GM12864 (cell line): ENCODE measurements at regions not wholly inside any gene's neighbourhood (a gene's known extent, or its start where the extent isn't known, plus 50 kb on each side); places are given as distances from the start of the nearest gene placed in this dataset.

Experiments
- DNase-seq: peaks from one replicate; pipeline ENCODE4 v3.0.0-alpha.2; 2011; ENCODE audit warnings: low read depth
- H3K4me3 ChIP-seq: 2 replicates; pipeline ENCODE4 v1.5.1; 2011; ENCODE audit warnings: mild to moderate bottlenecking, low read depth, low read length, control low read depth
- CTCF ChIP-seq: IDR thresholded peaks from 2 replicates; pipeline ENCODE4 v1.5.1; 2011; ENCODE audit warnings: low read depth, mild to moderate bottlenecking, moderate library complexity, low read length, control low read depth, inconsistent platforms; ENCODE audit errors: missing control alignments

DNA sequence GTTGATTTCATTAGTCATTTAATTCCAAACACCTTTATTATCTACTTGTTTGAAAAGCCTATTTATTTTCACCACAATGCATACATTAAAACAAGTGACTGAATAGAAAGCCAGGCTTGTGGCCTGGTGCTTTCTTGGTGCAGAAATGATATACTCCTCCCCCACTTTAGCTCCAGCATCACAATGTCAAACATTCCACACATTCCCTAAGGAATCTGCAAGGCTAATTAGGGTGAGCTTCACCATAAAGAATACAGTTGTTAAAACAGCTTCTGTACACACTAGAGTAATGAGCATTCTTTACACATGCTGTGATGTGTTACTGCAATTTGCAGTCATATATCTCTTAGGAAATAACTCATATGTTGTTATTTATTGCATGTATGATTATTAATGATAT lies 705.7 kb downstream of the CETN3 start:
- no peak overlapping the region for H3K4me3 ChIP-seq
- no peak for DNase-seq
- TF ChIP-seq CTCF, result no peak

- H3K4me3 ChIP-seq, result no peak overlapping the region
- no peak for DNase-seq
- no peak for TF ChIP-seq CTCF
These were observed 711.5 kb downstream of the CETN3 start for GRCh38 chr5:89698028-89698427.

- no peak overlapping the region for H3K4me3 ChIP-seq
- DNase-seq, result no peak
- TF ChIP-seq CTCF, result no peak
These were observed 712.0 kb downstream of the CETN3 start for GRCh38 chr5:89697581-89697980.

DNA sequence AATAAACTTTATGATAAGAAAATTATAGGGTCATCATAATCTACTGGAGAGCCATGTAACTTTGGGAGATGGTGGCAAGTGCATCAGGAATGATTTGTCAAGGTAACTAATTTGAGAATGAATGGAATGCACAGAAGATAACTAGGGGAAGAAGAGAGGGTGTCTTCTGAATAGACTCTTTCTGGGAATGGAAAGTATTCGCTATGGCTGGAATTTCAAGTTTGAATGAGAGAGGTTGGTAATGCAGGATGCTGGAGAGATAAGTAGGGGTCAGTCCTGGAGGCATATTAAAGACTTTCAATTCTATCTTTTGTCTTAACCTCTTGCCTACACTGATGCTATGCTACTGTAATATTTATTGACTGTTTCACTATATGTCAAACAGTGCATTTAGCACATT lies 714.2 kb downstream of the CETN3 start:
- DNase-seq, result no peak
- no peak for TF ChIP-seq CTCF
- no peak overlapping the region for H3K4me3 ChIP-seq

DNA sequence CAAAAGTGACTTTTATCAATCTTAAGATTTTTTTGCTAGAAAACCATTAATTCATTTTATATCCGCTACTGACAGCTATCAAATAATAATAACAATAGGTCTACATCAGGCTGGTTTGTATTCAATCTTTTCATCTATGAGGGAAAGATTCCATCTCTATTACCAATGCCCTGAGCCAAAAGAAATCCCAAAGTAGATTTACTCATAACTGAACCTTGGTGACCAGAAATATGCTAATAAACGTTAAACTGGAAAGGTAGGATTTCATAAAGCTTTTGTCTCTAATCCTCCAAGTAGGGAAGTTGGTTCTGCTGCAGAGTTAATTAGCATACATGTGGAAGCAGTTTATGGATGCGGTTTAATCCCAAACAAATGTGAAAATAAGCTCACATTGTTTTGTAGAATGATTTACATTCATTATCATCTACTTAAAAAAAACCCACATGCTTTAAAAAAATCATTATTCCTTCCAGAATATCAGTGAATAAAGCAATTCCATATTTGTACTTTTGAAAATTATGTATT lies 715.5 kb downstream of the CETN3 start:
- H3K4me3 ChIP-seq, result no peak overlapping the region
- TF ChIP-seq CTCF, result no peak
- no peak for DNase-seq

GRCh38 chr5:89690331-89690730 lies 719.2 kb downstream of the CETN3 start:
- no peak for TF ChIP-seq CTCF
- DNase-seq, result no peak
- no peak overlapping the region for H3K4me3 ChIP-seq

DNA sequence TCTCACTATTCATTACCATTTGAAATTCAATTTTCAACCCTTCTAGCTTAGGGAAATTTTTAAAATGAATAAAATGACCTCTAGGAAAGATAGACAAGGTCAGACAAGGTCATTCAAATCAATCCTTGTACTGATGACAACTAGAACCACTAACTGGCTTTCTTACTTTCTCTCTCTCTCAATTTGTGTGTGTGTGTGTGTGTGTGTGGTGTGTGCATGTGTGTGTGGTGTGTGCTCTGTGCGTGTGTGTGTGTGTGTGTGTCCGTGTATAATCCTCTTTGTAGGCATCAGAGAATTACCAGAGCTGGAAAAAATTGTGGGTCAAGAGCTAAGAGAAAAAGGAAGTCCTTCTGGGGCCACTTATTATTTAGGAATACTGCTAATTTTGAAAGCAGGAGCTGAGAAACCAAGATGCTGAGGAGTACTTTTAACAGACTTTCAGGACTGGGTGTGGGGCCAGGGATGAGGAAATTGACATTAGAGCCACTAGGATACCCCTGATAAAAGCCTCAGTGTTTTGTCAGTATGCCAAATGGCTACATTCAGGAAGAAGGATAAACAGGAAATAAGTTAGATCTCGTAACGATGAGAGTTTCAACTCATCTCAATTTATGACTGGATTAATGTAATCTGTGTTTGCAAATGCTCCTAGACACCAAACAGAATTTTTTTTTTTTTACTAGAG lies 723.3 kb downstream of the CETN3 start:
- DNase-seq, result no peak
- no peak for TF ChIP-seq CTCF
- H3K4me3 ChIP-seq, result no peak overlapping the region
